HG03095 (cell line): ENCODE measurements at regions not wholly inside any gene's neighbourhood (a gene's known extent, or its start where the extent isn't known, plus 50 kb on each side); places are given as distances from the start of the nearest gene placed in this dataset.
"Not testable (repeated sequence)": the region's sequence is repeated elsewhere in the genome, so short reads cannot be mapped to it uniquely, and the experiment has no call there.

Experiments used
- ATAC-seq: cut with Tn5 transposase; IDR thresholded peaks from one replicate; pipeline ENCODE4 v1.9.1; 2021; ENCODE audit warnings: moderate library complexity; ENCODE audit not compliant: unreplicated experiment

DNA sequence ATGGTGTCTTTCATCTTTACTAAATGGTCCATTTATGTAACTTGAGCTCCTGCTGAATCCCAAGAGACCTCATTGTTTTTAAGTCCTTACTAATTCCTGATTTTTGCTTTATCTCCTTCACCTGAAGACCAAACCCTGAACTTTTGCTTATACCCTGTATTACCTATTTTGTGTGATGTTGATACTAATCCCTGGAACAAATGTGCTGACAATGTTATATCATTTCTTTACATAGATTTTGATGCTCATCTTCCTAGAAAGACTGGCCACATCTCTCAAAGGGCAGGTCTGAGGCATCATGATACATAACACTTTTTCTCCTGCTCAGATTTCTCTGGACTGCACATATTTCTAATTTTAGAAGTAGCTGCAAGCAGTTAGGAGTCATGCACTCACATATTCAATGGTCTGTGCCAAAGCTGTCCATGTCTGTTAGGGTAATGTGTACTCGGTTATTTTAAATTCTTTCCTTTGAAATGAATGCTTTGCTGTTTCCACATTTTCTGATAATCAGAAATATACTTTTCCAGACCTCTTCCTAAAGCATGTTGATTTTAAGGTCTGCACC lies 427.9 kb upstream of the HNRNPA3 start:
- no peak for ATAC-seq

DNA sequence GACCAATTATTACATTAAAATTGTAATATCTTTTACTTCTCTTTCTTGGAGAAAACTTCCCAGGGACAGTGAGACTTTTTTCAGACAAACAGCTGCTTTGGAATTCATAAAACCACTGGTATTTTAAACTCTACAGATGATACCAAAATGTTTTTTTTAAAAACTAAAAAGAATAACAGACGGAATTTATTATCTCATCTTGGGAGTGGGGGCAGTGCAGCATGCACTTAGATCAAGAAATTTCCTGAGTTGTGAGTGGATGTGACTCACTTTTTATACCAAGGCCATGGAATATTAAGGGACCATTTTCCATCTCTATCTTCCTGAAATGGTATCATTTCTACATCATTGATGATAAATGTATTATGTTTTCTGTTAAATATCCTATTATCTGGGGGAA lies 422.8 kb upstream of the HNRNPA3 start:
- ATAC-seq = no peak

DNA sequence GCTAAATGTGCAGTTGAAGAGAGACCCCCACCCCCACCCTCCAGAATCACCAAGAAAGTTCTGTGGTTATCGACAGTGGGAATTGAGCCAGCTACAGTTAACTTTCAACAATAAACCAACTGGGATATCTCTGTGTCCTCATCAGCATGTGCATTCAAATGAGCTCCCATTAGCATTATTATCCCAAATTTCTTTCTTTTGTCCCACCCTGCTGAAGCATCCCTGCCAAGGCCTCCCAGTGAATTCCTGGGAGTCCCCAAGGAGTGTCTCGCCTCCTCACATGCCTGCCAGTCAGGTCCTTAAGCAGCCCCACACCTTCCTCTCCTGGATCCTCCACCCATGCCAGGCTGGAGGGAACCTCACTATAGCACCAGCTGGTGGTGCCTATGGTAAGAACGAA lies 422.1 kb upstream of the HNRNPA3 start:
- ATAC-seq = no peak

DNA sequence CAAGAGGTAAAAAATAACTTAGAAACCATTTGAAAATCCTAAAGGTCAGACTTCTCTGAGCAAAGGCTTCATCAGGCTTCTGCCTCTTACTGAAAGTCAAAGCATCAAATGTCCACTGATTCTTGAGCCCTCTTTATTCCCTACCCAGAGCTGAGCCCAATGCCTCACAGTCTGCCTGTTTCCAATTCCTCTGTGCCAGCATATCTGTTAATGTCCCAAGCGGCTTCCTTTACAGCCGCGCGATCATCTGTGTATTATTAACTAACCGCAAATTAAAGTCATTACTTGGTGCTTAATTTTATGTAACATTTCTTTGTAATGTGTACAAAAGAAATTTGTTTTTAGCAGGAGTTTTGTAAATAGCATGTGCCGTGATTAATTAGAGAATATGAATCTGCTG lies 418.8 kb upstream of the HNRNPA3 start:
- ATAC-seq = no peak

DNA sequence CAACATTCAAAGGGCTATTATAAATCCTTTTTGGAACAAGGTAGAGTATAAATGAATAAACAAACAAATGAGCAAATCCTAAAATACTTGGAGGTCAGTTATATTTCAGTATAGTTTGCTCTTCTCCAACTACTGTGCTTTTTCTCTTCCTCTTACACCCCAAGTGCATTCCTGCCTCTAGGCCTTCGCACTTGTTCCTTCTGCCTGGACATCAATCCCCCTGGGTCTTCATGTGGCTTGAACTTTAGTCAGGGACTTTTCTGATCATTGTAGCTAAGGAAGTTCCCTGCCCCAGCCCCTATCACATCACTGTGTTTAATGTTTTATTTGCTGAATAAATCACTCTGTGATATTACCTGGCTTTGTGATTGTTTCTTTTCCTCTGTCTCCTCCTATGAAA lies 418.2 kb upstream of the HNRNPA3 start:
- no peak for ATAC-seq

DNA sequence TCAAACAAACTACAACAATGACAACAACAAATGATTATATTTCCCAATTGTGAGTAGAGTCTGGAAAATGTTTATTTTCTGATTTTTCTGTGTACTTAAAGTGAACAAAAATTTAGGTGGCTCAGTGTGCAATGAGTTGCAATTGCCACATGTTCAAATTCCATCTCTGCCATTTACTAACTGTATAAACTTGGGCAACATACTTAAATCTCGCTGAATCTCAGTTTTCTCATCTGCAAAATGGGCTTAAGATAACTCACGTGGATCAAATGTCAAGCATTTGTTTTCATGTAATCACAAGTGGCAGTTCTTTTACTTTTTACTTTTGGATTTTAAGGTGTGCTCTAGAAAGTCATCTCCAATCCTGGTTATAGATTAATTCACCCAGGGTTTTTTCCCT lies 416.8 kb upstream of the HNRNPA3 start:
- no peak for ATAC-seq

DNA sequence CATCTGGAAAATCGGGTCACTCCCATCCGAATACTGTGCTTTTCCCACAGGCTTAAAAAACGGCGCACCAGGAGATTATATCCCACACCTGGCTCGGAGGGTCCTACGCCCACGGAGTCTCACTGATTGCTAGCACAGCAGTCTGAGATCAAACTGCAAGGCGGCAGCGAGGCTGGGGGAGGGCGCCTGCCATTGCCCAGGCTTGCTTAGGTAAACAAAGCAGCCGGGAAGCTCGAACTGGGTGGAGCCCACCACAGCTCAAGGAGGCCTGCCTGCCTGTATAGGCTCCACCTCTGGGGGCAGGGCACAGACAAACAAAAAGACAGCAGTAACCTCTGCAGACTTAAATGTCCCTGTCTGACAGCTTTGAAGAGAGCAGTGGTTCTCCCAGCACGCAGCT lies 415.9 kb upstream of the HNRNPA3 start:
- not testable (repeated sequence) for ATAC-seq

DNA sequence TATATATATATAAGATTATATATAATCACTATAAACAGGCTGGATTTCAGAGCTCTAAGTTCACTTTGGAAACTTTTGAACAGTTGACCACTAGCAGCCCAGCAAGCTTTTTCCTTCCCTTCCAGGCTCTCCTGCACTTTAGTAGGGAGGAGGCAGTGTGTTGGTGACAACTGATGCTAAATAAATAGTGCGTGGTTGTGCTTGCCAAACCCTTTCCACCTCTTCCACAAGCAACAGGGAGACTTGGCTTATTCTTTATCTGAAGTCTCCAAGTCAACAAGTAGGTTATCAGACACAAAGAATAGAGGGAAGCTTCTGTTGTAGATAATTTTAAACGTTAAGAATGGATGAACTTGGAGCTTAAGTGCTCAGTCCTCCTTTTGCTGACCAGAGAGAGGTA lies 408.2 kb upstream of the HNRNPA3 start:
- ATAC-seq = no peak

DNA sequence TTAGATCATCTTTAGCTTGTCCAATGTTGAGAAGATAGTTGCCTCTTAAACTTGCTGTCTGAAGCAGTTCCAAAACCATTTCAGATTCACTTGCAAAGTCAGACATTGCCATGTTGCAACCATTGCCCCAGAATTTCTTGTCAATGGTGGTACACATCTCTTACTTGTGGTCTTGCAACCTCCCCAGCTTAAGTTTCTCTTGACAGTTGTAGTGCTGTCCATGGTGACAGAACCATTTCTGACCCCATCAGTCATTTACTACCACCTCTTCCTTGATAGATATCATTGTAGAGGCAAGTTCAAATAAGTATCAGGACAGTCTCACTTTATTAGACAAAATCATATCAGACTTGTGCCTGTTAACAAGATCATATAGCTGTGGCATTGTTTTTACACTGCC lies 407.2 kb upstream of the HNRNPA3 start:
- no peak for ATAC-seq

DNA sequence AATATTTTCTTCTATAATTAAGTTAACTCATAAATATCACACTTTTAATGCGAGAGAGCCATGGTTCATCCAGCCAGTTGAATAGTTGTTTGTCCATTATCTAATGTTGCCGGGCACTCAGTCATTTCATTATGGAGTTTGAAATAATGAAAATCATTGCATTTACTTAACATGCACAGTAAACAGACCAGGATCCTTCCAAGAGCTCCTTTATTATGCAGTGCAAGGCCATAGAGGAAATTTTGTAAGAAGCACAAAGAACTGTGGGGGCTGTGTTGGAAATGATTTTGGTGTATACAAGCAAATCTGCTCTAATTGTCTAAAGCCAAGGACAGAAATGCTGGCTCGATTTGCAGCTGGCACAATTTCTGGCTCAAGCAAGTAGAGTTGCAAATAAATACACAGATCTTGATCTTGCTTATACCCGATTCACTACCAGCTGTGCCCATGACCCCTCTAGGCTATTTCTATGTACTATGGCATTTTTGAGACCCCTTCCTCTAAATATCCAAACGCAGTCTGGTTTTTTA lies 400.3 kb upstream of the HNRNPA3 start:
- no peak for ATAC-seq

DNA sequence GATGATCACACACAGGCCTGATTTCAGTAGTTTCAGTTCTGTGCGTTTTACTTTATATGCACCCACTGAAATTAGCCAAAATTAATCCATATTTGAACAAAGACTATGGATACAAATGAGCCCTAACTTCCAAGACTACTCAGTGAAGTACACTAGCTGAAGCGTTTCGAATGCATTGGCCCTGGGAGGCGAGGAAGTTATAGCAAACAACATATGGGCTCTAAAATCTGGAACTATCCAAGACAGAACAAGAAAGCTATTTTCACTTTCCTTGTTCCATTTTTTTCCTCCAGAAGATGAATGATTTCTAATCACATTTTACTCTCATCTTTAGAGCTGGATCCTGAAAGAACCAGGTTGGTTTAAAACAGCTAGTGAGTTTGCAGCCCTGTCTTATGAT lies 399.4 kb upstream of the HNRNPA3 start:
- no peak for ATAC-seq

DNA sequence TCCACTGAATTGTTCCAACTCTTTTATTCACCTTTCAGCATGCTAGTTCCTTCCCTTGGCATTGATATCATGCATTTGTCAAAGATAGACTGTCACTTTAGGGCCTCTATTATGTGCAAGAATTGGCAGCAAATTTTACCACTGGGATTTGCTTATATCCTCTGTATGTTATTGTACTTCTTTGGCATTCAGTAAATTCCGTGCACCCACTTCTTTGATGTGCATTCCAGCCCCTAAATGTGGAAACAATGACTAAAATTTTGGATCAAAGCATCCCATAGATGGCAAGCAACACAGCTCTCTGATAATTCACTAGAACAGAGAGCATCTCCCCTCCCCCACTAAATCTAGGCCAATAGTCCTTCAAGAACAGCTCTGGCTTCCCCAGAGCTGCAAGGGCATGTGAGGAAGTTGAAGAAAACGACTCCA lies 399.0 kb upstream of the HNRNPA3 start:
- no peak for ATAC-seq

DNA sequence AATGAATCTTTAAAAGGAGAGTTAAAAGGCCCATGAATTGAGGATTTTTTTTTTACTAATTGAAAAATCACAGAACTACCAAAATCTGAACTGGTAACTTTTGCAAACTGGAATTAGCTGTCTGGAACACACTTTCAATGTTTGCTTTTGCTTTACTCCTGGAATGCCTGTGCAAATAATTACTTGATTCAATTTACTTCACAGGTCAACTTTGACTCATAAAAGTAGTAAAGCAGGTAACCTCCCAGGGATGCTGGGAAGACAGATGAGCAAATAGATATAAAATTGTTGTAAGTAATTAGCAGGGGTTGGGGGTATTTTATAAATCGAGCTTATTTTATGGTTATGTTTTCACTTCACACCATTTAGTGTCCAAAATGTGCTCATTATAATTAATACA lies 398.3 kb upstream of the HNRNPA3 start:
- no peak for ATAC-seq

DNA sequence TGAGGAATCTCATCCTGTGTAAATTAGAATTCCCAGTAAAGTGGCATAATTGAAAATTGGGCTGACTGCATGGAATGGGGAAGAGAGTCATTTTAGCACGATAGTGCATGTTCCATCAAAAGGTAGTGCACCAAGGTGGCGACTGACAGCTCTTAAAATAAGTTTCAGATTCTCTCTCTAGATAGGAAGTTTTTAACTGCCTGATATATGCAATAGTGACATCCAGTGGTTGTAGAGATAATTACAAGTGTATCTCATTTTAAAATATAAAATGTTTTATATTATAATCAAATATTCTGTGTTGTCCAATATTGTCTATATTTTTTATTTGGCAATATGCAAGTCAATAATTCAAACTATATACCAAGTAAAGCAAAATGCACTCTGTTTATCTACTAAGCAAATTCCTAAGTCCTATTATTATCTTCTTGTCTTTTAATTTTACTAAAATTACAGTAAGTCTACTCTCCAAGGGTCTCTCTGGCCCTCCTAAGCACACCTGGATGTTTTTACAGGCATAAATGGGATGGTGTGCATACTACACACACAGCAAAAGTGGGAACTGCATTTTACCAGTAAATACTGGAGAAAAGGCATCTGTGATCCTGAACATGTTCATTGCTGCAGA lies 397.7 kb upstream of the HNRNPA3 start:
- peak; percentile 59 for ATAC-seq

DNA sequence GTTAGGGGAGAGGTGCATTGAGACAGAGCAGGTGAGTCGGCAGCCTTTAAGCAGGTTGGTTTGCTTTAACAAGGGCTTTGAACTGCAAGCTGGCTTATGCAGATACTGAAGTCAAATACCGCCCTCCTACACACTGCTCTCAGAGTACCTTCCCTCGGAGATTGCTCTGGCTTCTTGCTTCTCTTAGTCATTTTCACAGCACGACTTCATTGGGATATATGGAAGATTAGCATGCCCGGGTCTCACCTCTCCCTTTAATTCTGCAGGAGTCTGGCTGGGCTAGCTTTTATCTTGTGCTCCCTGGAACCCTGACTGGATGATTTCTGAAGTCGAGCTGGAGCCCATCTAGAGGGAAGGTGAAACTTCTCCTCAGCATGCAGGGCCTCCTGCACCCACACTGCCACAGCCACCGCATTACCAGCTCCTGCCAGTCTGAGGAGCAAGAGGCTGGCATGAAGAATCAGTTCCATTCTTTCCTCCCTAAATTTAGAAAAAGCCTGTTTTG lies 395.5 kb upstream of the HNRNPA3 start:
- no peak for ATAC-seq

DNA sequence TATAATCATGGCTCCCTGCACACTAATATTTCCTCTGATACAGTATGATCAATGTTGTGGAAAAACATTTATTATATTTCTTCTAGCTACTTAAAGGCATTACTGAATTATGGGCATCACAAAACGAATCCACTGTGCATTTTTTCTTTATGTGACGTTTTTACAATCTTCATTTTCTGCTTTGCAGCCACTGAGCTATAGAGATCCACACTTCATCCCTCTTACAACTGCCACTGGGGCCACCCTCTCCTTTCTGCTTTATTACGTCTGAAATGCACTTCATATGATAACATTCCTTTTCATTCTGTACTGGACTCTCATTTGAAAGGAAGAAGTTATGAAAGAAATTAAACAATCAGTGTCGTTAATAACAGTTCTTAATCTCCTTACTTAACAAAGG lies 394.5 kb upstream of the HNRNPA3 start:
- no peak for ATAC-seq

DNA sequence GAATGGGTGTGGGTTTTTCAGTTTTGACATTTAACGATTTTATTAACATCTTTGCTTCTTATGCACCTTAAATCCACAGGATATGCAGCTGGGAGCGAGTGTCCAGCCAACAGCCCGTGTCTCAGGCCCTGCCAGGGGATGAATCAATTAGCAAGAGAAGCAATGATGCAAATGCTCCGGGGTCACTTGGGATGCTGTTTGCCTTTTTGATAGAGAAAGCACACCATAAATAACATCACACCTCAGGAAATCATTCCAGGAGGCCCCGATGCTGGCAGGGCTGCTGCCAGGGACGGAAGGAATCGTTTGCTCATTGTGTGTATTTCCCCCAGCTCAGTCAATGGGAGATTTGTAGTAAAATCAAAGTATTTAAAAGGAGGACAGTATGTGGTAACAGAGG lies 394.0 kb upstream of the HNRNPA3 start:
- no peak for ATAC-seq

DNA sequence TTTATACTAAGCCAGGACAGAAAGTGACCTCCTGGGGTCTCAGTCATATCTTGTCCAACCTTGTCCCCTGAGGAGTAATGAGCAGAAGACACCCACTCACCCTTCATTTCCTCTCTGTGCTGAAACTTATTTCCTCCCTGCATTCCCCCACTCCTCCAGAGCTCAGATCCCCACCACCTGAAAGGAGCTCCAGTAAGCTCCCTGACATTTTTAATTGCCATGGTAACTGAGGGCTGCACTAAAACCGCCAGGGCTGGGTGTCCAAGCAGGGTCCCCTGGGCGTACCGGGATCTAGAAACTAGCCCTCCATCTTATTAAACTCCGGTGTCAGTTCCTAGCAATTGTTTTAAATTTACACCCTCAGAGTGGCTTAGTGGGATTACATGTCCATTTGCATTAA lies 393.3 kb upstream of the HNRNPA3 start:
- ATAC-seq = no peak

DNA sequence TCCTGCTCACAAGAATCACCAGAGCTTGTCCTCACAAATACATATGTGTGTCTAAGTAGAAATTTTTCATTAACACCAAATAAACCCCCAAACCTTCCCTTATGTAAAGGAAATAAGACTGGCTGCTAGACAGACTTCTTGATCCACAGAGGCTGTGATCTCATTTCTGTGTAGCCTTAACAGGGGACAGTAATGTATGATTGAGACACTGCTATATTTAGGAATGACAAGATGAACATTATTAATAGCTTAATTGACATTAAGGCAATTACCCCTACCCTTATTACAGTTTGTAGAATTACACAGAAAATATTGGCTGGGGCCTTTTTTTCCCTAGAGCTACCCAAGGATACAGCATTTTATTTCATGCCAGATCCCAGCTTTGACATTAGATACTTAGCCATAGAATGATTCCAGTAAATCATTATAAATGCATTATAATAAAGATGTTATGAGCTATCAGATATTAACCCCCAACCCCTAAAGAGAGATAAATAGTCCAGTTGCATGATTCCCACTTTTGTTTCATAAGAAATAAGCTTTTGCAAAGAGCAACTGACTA lies 392.1 kb upstream of the HNRNPA3 start:
- ATAC-seq = no peak

DNA sequence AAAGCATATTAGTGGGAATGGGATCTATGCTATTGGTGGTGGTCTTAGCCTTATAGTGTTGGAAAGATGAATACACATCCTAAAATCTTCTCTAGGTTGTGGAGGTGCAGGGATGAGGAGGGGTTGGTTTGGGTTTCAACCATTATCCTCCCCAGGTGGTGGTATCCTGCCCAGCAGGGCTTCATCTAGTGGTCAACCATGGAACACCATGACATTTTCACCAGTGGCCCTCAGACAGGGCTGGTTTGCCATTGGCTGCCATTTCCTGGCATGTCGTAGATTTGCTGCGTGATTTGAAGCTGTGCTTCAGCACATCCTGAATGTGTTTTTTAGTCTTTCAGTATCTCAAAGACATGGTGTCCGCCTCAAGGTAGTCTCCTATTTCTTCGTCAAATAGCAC lies 391.2 kb upstream of the HNRNPA3 start:
- no peak for ATAC-seq

DNA sequence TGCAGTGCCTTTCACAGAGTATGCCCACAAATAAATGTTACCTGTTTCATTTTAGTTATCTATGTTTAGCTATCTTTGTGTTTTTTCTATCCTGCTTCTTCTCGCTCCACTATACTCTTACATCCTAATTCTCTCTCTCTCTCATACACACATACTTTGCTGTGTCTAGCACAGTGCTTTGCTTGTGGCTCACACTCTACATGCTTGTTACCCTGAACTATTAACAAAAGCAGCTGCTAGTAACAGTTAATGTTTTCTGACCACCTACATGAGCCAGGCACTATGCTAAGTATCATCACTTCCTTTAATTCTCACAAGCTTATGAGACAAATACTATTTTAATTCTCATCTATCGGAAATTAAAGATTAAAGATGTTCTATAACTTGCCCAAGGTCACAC lies 390.5 kb upstream of the HNRNPA3 start:
- ATAC-seq = no peak

DNA sequence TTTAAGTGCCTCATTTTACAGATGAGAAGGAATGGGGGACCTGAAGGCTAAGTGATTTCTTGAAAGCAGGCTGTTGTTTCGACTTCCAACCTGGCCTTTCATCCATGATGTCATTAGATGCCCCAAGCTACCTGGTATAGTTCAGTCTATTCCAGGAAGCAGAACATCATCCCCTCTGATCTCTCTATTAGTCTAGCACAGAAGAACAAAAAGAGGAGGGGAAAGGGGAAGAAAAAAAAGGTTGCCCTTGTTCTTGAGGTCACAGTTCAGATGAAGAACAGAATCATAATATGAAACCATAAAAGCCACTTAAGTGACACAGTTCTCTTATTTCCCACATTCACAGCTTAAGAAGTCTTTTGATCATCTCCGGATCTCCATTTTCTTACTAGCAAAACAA lies 386.2 kb upstream of the HNRNPA3 start:
- no peak for ATAC-seq
